ENCODE measurements at regions not wholly inside any gene's neighbourhood (a gene's known extent, or its start where the extent isn't known, plus 50 kb on each side); places are given as distances from the start of the nearest gene placed in this dataset.

DNA sequence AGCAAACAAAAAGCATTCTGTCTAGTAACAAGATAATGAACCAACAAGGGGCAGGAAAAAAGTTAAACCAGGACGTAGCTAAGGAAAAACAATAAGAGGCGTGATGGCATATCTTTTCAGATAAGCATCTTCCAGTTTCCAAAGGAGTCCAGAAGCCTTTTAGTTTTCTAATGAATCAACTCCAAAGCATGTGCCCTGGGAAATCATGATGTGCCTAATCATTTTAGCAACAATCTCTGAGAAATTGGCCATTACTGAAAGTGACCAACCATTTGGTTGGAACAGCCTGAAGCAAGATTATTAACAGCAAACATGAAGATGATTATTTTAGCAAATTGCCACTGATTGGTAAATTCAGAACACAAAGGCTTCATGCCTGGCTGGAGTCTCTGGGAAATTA is 440.9 kb upstream of the MAF start:
- DNase-seq = no peak

GRCh38 chr16:80040814-80041213 is 440.3 kb upstream of the MAF start:
- no peak for DNase-seq

GRCh38 chr16:80040413-80040812 is 439.9 kb upstream of the MAF start:
- DNase-seq = no peak

DNA sequence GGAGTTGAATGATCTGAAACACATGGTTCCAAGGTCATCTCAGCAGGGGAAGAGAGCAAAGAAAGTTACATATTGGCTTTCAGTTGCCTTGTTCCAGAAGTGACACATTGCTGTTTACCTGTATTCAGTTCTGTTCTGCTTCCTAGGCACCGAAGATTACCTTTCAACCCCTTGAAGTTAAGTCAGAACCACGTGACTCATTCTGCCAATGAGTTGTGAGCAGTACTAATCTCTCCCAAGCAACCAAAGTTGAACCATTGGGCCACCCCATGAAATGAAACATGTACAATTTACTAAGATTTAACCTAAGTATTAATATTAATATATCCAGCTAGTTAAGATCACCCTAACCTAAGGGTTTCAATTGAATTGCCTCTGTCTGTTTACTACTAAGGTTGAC is 439.2 kb upstream of the MAF start:
- no peak for DNase-seq

- DNase-seq = no peak
Measured at GRCh38 chr16:80038566-80038965, 438.0 kb upstream of the MAF start.

- DNase-seq = no peak
Measured at GRCh38 chr16:80034948-80035663, 434.6 kb upstream of the MAF start.

- DNase-seq = no peak
Measured at GRCh38 chr16:80034469-80034826, 433.9 kb upstream of the MAF start.

- no peak for DNase-seq
Measured at GRCh38 chr16:80033783-80034468, 433.4 kb upstream of the MAF start.

GRCh38 chr16:80029761-80030481 is 429.4 kb upstream of the MAF start:
- no peak for DNase-seq

DNA sequence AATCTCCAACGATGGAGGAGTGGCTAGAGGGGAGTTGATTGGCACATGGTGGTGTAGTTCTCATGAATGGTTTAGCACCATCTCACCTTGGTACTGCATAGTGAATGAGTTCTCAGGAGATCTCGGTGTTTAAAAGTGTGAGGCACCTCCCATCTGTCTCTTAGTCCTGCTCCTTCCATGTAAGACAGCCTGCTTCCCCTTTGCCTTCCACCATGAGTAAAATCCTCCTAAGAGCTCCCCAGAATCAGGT is 428.8 kb upstream of the MAF start:
- no peak for DNase-seq

DNA sequence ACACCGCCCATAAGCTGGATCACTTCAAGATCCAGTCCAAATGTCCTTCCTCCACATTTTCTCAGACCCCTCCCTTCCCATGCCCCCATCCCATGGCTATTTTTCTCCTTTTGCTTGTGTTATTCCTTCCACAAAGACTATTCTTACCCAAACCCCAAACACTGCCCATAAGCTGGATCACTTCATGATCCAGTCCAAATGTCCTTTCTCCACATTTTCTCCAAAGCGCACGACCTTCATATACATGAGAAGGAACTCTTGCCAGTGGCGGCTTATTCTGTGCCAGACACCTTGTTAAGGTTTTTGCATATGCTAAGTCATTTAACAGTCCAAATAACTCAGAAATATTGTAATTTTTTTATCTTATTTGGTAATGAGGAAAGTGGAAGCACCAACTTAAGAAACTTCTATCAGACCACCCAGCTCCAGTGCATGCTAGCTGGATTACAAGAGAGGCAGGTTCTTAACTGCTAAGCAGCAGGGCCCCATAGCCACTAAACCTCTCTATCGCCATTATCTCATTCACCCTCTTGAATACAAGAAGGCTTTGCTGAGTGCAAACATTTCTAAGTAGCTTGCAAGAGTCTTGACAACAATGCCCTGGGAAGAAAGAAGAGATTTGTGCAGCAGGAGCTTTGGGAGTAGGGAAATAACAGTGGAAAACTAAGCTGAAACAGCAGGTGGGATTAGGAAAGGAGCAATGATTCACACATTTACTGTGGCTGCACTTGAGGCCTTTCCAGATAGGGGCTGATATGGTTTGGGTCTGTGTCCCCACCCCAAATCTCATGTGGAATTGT is 428.2 kb upstream of the MAF start:
- DNase-seq = no peak

GRCh38 chr16:80027007-80027965 is 426.7 kb upstream of the MAF start:
- no peak for DNase-seq

GRCh38 chr16:80025236-80025635 is 424.7 kb upstream of the MAF start:
- no peak for DNase-seq

- no peak for DNase-seq
Measured at GRCh38 chr16:80024443-80024842, 423.9 kb upstream of the MAF start.

DNA sequence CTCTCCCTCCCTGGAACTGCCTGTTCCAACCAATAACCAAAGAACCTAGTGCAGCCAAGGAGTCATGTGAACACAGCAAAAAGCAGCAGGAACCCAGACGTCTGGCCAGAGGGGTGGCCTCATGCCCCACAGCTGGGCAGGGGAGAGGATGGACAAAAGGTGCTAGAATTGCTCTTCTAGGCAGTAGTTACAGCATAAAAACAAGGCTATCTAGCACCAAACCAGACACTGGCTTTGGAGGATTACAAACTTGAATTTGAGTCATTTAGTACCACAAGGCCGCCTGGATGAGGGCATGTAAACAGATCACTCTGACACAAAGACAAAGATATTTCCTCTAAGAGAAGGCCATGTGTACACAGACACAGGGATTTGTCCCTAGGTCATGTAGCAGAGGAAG is 423.3 kb upstream of the MAF start:
- no peak for DNase-seq

- DNase-seq = no peak
Measured at GRCh38 chr16:80019395-80019794, 418.9 kb upstream of the MAF start.

DNA sequence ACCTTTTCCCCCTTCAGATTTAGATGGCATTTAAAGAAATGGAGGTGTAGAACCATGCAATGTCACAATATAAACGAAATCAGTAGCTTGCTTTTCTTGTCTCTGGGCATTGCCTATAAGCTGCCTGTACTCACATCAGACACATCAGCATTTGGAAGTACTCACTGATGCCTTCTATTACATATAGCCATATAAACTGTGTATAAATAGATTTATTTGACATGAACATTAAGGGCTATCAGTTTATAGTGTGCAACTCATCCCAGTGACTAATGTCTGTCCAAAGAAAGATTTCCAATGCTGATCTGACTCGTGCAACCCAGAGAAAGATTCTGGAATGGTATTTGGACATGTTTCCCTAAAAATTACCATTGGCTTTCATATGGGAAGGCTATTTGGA is 417.9 kb upstream of the MAF start:
- no peak for DNase-seq

DNA sequence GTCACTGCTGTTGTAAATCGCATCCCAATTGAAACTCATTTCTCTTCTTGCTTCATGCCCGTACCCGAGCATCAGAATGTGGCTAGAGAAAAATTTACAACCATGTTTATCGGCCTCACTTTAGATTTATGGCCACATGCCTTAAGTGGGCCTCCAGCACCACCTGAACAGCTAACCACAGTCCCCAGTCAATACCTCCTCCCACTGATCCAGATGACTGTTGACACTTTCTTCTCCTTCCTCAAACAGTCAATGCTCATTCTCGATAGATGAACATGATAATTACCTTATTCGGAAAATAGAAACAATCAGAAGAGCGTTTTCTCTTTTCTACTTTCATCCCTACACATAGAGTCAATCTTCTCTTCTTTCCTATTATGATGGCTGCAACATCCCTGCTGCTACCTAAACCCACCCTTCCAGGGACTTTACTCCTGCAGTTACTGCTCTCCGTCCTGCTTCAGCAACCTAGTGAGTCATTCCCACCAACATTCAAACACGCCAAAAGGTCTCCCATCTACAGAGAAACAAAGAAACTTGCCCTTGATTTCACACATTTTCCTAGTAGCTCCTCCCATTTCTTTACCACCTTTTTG is 416.3 kb upstream of the MAF start:
- no peak for DNase-seq

GRCh38 chr16:80015566-80015965 is 415.0 kb upstream of the MAF start:
- DNase-seq = no peak

GRCh38 chr16:80014241-80014939 is 413.9 kb upstream of the MAF start:
- DNase-seq = no peak

GRCh38 chr16:80012586-80012985 is 412.0 kb upstream of the MAF start:
- no peak for DNase-seq

All from renal pelvis (tissue), 1 donor.